Stomach (tissue), 4 donors: ENCODE measurements at regions not wholly inside any gene's neighbourhood (a gene's known extent, or its start where the extent isn't known, plus 50 kb on each side); places are given as distances from the start of the nearest gene placed in this dataset.

ENCODE experiments used
- EP300 ChIP-seq: sonication (generic); formaldehyde crosslinking; IDR thresholded peaks from one replicate; pipeline ENCODE4 v1.6.1; 2017; ENCODE audit warnings: antibody characterized with exemption
- POLR2A ChIP-seq, 4 donors: fragments of 450-650 bp; IDR thresholded peaks; one replicate each; pipeline ENCODE4 v1.6.1; 2016; ENCODE audit warnings: antibody characterized with exemption in 4 of 4, control low read depth in 2 of 4, mild to moderate bottlenecking in 1 of 4, moderate library complexity in 1 of 4
- TF ChIP-seq, protein P1 (sequence below), 7 experiments: fragments of 450-650 bp in 4 of 7; fragments of 200-600 bp in 3 of 7; sonication (generic) in 3 of 7; IDR thresholded peaks; one replicate each; pipeline ENCODE4 v1.5.1; 2016 to 2019; ENCODE audit warnings: antibody characterized with exemption in 7 of 7, control low read depth in 2 of 7, mild to moderate bottlenecking in 1 of 7

DNA sequence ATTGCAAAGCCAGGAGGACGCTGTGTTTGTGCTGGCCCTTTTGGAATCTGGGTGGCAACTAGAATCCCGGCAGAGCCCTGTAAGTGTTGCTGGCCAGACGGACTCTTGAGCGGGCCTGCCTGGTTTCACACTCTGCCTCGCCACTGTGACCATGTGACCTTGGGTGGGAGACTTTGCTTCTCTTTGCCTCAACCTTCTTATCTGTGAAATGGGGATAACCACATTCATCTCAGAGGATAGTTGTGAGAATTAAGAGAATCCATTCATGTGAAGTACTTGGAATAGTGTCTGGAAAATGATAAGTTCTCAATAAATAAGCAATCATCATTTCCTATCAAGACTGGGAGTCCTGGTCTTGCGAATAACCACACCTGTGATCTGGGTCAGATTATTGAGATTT lies 105.6 kb downstream of the LIPG start:
- TF ChIP-seq, protein P1, sequence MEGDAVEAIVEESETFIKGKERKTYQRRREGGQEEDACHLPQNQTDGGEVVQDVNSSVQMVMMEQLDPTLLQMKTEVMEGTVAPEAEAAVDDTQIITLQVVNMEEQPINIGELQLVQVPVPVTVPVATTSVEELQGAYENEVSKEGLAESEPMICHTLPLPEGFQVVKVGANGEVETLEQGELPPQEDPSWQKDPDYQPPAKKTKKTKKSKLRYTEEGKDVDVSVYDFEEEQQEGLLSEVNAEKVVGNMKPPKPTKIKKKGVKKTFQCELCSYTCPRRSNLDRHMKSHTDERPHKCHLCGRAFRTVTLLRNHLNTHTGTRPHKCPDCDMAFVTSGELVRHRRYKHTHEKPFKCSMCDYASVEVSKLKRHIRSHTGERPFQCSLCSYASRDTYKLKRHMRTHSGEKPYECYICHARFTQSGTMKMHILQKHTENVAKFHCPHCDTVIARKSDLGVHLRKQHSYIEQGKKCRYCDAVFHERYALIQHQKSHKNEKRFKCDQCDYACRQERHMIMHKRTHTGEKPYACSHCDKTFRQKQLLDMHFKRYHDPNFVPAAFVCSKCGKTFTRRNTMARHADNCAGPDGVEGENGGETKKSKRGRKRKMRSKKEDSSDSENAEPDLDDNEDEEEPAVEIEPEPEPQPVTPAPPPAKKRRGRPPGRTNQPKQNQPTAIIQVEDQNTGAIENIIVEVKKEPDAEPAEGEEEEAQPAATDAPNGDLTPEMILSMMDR (IDR thresholded peaks at IDR 0.05): no peak
- TF ChIP-seq POLR2A (IDR thresholded peaks at IDR 0.05): no peak
- TF ChIP-seq EP300: no peak
